Amniotic epithelial cell (primary cell): ENCODE measurements at regions not wholly inside any gene's neighbourhood (a gene's known extent, or its start where the extent isn't known, plus 50 kb on each side); places are given as distances from the start of the nearest gene placed in this dataset.
A peak's percentile ranks its signal among the peaks of the same experiment; 100 is the strongest.

ENCODE experiments used
- DNase-seq: peaks from one replicate; pipeline ENCODE4 v3.0.0-alpha.2; 2010; ENCODE audit warnings: low read depth

DNA sequence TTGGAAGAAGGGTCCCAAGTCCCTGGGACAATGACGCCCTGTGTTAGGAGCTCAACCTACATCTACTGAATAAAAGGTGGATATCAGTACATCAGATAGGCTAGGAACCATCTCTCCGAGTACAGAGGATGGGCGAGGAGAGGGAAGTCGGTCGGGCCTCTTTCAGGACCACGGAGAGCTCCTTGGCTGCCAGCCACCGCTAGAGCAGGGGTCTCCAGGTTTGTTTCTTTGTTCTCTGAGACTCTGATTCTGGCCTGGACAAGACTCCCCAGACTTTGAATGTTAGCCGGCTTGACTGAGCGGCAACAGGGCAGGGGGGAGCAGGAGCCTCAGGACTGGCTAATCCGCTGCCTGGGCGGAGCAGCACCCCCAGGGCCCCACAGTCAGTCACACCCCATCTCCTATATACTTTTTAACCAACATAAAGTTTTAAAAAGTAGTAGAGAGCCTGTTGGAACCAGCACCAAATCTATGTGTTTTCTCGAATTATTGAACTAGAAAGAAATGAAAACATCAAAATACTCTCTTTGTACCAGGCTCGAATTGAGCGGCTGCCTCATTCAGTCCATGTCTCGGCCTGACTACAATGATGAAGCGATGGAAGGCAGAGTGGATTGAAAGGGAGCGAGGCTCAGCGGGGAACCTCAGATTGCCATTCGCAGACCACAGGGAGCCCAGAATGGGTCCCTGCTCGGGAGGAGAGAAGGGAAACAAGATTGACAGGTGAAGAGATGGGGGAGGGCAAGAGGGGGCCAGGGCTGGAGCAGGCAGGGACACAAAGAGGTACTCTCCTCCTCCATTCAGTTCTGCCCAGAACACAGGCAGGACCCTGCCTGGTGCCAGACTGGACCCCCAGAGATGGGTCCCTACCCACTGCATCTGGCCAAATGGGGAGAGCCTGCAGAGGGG lies 131.6 kb downstream of the TPRA1 start:
- DNase-seq = no peak

DNA sequence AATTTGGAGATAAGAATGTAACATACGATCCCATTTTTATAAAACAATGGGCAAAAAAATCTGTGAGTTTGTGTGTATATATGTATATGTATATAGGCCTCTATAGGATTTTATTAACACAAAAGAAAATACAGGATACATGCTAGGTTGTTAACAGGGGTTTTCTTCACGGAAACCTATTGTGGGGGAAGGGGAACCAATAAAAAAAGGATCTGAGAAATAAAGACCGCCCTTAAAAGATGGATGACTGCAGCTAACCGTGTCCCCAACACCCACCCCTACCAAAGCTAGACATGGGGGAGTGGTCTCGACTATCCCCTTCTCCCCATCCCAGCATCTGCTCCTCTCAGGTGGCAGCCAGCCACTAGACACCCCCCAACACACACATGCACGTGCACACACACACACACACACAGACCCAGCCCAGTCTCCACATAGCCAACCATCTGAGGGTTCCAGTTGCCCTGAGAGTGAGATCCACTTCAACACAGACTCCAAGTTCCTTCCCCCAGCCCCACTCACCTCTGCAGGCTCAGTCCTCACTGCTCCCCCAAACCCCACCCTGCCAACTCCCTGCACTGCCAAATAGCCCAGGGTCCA lies 132.9 kb downstream of the TPRA1 start:
- DNase-seq = no peak

DNA sequence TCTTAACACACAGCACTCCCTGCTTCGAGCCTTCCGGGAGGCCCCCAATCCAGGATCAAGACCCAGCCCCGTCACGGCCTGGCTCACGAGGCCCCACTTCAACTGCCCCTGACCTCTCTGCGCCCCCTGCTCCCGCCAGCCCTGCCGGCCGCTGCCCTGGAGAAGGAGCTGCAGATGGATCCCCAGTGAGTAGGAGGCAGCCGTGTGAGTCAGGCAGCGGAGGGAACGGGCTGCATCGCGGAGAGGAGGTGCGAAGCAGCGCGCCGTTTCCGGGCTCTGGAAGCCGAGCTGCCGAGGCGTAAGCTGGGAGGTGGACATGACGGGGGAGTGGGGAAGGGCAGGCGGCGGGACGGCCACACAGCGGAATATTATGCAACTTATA lies 133.4 kb downstream of the TPRA1 start:
- DNase-seq = peak; percentile 65

DNA sequence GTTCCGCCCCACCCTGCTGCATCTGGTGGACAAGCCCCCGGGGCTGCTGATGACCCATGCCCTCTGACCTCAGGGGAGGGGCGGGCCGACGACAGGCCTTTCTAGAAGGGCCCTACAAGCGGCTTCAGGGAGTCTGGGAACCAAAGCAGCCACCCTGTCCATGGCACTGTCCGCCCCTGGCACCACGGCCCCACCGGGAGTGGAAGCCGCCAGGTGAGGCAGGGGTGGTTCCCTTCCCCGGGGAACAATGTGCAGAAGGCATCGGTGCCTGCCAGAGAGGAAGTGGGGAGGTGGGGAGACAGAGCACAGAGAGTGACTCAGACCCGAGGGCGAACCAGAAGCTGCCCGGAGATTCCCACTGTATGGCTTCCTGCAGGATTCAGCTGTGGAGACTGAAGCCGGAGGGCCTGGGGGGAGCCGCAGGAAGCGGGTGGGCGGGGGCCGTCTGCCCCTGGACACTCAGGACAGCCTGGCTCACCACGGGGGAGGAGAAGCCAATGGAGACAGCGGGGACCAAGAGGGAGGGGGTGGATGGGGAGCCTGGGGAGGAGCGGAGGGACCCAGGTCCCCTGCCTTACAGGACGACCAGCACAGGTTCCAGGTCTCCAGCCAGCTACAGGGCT lies 134.0 kb downstream of the TPRA1 start:
- peak; percentile 48 for DNase-seq

DNA sequence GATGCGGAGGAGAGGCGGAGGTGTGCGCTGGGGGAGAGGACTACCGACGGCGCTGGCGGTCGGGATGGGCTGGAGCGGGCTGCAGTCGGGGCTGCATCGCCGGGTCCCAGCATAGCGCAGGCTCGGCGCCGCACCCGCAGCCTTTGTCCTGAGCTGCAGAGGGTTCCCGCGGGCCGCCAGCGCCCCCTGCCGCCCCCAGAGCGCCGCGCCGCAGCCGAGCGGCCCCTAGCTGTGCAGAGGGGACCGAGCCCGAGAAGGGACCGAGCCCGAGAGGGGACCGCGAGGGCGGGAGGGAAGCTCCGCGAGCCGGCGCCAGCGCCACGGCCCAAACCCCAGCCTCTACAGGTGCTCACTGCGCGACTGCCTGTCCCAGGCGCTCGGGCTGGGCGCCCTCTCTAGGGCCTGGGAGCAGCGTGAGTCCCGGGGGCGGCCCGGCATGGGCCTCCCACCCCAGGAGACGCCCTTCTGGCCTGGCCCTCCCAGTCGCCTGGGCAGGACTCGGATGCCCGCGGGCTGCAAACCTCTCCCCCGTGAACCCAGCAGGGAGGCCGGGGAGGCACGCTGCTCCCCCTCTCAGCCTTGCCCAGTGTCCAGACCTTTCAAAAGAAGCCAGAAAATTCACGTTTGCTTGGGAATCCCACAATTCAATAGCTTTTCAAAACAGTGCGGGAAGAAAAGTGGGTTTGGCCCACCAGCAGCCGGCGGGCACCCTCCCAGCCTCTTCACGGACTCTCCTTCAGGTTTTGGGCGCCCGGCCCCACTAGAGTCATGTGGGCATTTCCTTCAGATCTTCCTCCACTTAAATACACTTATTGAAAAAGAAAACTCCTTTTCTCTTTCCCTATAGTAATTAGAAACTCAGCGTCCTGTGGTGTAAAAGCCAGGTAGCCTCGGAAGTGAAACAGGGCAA lies 134.7 kb downstream of the TPRA1 start:
- DNase-seq = peak; percentile 13

DNA sequence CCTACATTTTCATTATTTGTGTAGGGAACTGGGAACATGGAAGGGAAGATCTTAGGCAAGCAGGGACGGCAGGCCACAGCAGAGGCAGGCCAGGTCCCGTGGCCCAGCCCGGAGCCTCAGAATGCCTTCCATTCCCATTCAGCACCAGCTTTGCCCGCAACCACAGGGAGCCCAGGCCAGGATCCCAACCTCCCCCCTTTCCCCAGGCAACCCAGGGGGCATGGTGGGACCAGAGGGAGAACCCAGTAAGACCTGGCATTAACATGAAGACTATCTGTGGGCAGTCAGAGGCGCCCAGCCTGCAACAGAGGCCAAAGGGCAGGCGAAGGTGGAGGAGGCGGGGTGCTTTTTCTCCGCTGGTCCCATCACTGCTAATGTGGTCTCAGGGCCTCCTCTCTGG lies 135.6 kb downstream of the TPRA1 start:
- DNase-seq = no peak

DNA sequence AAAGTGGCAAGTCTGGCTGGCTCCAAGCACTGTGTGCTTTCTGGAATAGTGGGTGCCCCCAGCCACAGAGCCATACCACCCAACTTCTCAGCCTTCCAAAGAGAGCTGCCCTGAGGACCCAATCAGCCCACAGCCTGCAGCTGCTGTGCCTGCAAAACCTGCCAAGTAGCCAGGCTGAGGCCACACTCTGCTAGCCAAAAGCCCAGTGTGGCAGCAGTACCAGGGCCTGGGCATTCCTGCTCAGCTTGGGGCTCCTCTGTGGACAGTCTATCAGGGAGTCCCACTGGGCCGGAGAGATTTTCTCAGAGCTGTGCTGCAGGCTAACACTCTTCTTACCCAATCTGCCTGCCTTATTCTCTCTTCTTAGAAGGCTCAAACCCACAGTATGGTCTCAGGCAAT lies 136.5 kb downstream of the TPRA1 start:
- no peak for DNase-seq

DNA sequence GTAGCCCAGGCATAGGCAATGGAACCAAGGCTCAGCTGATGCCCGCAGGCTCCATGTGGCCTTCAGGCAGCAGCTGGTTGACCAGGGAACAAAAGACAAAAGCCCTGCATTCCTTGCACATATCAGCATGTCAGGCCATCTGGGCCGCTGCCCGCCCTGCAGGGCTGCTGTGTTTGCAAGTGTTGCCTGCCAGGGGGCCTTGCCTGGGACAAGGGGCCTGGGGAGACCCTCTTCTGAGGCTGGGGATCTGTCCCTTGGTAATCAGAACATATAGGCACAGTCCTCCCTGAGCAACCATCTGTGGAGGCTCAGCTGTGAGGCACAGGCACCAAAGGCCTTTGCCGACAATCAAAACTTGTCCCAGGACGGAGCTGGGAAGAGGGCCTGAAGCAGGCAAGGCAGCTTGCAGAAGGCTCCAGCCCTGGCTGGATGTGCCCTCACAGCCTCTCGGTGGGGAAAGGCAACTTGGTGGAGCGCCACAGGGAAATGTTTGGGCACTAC lies 138.2 kb downstream of the TPRA1 start:
- DNase-seq = no peak

DNA sequence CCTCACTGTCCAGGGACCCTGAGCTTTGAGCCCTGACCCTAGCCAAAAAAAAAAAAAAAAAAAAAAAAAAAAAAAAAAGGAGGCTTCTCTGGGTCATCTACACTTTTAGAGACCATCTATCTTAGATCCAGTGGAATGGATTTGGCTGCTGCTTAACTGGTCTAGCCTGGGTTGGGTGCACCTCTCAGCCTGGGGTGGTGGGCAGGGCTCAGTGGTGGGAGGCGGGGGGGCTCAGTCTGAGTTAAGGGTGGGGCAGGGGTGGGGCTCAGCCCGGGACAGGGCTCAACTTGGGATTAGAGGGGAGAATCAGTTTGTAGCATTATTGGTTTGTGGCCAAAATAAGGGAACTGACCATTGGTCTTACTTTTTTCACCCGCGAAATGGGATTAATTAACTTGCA lies 139.2 kb downstream of the TPRA1 start:
- DNase-seq = no peak

DNA sequence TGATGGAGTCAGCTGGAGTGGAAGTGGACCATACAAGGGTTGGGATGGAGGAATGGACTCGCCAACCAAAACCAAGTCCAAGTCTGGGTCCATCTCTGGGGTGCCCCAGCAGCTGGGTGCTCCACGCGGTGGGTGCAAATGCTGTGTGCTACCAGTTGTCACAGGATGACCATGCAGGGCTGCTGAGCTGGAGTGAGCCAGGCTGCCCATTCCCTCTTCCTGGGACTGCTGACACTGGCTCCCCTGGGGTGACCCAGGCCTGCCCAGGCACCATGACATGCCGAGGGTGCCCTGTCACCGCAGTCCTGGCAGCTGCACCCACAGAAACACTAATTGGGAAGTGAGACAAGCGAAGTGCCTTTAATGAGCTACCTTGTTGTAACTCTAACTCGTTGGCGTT lies 140.2 kb downstream of the TPRA1 start:
- DNase-seq = no peak

DNA sequence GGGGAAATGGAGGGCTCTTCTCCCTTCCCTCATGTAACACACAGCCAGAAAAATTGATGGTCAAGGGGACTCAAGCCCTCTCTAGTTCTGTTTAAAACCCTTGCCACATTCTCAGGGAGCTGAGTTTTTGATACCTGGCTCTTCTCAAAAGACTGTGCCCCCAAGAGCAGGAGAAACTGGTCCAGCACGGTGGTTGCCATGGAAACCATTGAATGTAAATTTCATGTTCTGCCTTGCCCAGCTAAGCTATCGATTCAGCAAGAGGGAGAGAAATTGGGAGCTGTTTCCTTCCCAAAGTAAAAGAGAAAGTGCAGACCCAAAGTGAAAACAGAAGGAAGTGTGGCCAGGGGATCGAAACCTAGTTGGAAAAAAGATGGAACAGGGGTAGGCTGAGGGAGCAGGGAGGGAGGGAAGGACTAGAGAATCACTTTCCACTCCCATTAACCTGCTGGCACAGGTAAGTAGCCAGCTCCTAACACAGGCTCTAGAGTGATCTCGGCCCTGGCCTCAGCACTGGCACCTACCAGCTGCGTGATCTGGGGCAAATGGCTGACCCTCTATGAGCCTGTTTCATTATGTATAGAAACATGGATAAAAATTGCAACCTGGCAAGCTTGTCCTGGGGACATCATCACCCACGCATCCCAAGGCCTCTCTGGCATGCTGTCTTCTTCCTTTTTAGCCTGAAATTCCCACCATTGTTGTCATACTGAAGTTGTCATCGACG lies 140.9 kb downstream of the TPRA1 start:
- DNase-seq = no peak

DNA sequence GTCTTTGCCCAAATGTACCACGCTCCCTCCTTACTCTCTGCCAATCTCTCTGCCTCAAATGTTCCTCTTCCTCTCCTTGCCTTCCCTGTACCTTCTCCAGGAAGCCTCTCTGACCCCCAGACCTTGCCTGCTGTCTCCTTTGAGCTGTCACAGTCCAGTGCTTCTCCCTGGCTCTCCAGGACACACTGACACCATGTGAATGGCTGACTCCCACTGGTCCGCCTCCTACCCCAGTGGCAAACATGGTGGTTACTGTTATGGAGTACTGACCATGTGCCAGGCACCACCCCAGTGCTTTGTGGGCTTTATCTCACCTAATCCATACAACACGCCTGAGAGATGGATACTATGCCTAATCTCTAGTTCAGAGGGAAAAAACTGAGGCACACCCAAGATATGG lies 141.9 kb downstream of the TPRA1 start:
- DNase-seq = no peak

DNA sequence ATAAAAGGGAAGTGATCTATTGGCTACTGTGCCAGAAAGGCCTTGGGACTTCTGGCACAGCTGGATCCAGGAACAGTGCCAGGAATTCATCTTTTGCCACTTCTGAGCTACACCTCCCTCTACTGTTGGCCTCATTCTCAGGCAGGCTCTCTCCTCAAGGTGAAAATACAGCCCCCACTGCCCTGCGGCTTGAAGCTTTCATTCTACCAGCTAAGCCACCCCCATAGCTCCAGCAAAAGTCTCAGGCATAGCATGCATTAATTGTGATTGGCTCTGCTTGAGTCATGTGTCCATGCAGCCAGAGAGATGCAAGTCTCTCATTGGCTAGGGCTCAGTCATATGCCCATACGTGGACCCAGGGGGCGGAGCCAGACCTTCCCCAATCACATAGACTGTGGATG lies 142.4 kb downstream of the TPRA1 start:
- DNase-seq = no peak

DNA sequence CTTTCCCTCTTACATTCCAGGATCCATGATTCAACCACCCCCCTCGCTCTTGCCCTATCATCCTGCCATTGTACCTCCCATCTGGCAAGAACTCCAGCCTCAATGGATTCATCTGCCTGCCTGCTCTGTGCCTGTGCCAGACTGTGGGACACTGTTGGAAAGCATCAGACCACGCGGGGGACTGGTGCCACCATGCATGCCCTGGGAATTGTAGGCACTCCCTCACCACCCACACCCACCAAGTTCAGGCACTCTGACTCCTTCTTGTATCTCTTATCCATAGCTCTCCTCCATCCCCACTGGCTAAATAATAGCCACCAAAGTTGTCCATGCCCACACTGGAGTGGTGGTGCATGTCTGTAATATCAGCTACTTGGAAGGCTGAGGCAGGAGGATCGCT lies 143.8 kb downstream of the TPRA1 start:
- no peak for DNase-seq

DNA sequence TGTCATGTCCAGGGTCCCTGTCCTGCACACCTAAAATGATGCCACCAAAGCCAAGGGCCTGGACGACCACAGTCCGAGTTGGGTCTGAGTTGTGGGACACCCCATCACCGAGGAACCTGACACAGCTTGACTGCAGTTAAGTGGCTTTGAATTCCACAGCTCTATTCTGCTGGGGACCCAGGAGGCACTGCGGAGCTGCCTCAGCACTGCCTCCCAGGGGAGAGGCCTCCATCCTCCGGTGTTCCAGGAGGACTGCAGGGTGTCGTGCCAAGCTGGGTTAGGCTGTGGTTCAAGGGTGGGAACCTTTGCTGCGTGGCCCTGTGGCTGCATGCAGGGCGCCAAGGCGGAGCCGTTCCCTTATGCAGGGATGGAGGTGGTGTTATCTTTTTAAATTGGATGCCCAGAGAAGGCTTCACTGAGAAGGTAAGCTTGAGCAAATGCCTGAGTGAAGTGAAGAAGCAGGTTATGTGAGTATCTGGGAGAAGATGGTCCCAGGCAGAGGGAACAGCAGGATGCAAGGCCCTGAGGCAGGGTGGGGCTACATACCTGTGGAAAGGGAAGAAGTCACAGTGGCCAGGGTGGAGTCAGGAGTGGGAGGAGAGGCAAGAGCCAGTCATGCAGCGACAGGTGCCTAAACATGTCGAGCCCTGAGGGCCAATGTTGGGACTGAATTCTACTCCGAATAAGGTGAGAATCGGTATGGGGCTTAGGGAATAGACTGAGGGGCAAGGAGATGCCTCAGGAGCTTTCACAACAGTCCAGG lies 144.8 kb downstream of the TPRA1 start:
- DNase-seq = no peak

DNA sequence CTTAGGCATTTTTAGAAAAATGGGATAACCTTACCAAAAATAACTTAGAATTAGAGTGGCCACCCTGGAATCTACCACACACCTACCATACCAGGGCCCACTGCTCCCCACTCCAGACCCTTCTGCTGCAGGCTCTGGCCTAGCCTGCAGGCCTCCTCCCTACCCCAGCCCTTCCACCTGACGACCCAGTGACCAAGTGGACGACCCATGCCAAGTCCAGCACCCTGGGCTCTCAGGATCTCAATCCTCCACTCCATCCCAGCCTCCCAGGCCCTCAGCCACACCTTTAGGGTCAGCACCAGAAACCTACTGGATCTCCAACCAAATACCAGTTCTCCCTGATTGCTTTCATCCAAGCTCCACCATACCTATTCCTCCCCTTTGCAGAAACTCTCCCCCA lies 145.8 kb downstream of the TPRA1 start:
- DNase-seq = no peak

DNA sequence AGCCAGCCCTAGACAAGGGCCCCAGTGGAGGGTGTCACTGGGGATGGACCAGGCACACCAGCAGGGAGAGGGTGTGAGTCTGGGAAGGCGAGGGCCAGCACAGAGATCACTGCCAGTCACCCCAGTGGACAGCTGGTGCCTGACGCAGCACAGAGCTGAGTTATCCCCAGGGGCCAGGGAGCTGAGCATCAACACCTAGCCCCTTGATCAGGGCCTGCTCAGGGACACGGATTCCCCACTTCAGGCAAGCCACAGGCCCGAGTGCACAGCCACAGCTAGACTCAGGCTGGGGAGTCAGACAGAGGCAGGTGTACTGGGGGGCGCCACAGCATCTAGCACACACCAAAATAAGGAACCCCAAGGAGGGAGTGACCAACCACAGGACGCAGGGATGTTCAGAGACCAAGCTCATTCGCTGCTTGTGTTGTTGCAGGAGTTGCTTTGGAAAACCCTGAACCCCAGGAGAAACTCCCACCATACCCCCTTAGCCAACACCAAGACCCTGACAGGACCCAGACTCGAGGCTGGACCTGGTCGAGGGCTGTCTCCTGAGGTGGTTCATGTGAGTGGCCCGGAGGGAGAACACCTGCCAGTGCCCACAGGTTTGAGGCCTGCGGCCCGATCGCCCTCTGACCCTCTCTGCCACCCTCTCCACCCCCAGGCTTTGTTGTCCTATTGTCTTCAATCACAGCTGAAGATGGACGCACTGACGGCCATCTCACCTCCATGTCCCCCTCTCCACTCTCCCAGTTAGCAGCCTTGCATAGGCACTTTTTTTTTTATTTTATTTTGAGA lies 146.8 kb downstream of the TPRA1 start:
- DNase-seq = no peak

DNA sequence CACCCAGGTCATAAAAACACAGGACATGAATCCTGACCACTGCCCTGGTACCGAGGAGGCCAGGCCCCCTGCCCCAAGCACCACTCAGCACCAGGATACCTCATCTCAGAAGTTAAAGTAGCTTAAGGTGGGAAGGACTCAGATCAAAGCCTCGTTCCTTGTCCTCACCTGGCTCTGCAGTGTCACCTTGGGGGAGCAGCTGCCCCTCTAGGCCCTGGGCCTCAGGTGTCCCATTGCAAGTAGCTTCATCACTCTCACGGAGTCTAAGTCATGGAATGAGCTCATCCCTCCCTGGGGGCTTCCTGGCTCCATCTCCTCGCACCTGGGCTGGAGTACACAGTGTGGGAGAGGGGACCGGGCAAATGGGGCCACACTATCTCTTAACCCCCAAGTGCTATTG lies 148.0 kb downstream of the TPRA1 start:
- DNase-seq = no peak

DNA sequence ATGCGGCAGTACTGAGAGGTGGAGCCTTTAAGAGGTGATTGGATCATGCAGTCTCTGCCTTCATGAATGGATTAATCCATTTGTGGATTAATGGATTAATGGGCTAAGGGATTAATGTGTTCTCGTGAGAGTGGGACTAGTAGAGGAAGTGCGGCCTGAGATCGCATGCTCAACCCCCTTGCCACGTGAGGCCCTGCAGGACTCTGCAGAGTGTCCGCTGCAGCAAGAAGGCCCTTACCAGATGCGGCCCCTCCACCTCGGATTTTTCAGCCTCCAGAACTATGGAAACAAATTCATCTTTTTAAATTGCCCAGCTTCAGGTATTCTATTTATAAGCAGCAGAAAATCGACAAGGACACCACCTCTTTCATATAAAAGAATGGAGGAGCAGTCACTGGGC lies 148.8 kb downstream of the TPRA1 start:
- no peak for DNase-seq

DNA sequence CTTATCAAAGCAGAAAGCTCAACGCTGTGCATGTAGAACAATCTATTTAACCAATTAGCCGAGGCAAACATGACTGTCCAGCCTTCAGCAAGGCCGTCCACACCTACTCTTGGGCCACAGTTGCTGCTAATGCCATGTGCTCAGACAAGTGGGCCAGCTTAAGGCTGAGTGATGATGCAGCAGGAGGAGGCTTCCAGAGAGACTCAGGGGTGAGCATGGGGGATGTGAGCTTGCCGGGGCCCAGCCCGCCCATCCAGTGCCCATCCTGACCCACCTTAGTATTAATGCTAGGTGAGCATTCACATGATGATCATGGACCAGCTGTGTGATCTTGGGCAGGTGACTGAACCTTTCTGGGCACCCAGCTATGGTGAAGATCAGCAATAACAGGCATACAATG lies 150.1 kb downstream of the TPRA1 start:
- no peak for DNase-seq
